ENCODE measurements at regions not wholly inside any gene's neighbourhood (a gene's known extent, or its start where the extent isn't known, plus 50 kb on each side); places are given as distances from the start of the nearest gene placed in this dataset.

GRCh38 chr3:132117642-132118041 lies 82.8 kb upstream of the CPNE4 start:
- TF ChIP-seq, protein P1, sequence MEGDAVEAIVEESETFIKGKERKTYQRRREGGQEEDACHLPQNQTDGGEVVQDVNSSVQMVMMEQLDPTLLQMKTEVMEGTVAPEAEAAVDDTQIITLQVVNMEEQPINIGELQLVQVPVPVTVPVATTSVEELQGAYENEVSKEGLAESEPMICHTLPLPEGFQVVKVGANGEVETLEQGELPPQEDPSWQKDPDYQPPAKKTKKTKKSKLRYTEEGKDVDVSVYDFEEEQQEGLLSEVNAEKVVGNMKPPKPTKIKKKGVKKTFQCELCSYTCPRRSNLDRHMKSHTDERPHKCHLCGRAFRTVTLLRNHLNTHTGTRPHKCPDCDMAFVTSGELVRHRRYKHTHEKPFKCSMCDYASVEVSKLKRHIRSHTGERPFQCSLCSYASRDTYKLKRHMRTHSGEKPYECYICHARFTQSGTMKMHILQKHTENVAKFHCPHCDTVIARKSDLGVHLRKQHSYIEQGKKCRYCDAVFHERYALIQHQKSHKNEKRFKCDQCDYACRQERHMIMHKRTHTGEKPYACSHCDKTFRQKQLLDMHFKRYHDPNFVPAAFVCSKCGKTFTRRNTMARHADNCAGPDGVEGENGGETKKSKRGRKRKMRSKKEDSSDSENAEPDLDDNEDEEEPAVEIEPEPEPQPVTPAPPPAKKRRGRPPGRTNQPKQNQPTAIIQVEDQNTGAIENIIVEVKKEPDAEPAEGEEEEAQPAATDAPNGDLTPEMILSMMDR (IDR thresholded peaks at IDR 0.05), result no peak
- no peak for TF ChIP-seq POLR2A (IDR thresholded peaks at IDR 0.05)

Measured in sigmoid colon (tissue), 3 donors.